MM.1S (cell line): ENCODE measurements at regions not wholly inside any gene's neighbourhood (a gene's known extent, or its start where the extent isn't known, plus 50 kb on each side); places are given as distances from the start of the nearest gene placed in this dataset.

ENCODE experiments used
- DNase-seq: peaks from one replicate; pipeline ENCODE4 v3.0.0-alpha.2; 2015
- H2AFZ ChIP-seq: fragments of 300-600 bp; sonication (generic); 2 replicates; pipeline ENCODE4 v1.6.0; 2016; ENCODE audit warnings: antibody characterized with exemption, low read length
- H3F3A ChIP-seq: fragments of 300-600 bp; sonication (generic); 2 replicates; pipeline ENCODE4 v1.6.1; 2016; ENCODE audit warnings: mild to moderate bottlenecking, antibody characterized with exemption, low read length, moderate library complexity, mixed read lengths; ENCODE audit not compliant: insufficient read depth
- H3K27ac ChIP-seq: fragments of 300-600 bp; sonication (generic); 2 replicates; pipeline ENCODE4 v1.5.1; 2016; ENCODE audit warnings: mild to moderate bottlenecking, low read length
- H3K27me3 ChIP-seq: fragments of 300-600 bp; sonication (generic); replicated peaks from 2 replicates; pipeline ENCODE4 v1.6.0; 2016; ENCODE audit warnings: low read length; ENCODE audit not compliant: insufficient read depth
- H3K36me3 ChIP-seq: fragments of 300-600 bp; sonication (generic); replicated peaks from 2 replicates; pipeline ENCODE4 v1.6.1; 2016; ENCODE audit warnings: mild to moderate bottlenecking, low read length, mixed read lengths; ENCODE audit not compliant: insufficient read depth
- H3K4me1 ChIP-seq: fragments of 300-600 bp; sonication (generic); 2 replicates; pipeline ENCODE4 v1.6.1; 2016; ENCODE audit warnings: low read length, mixed read lengths
- H3K4me2 ChIP-seq: fragments of 300-600 bp; sonication (generic); 2 replicates; pipeline ENCODE4 v1.6.0; 2016; ENCODE audit warnings: low read depth, low read length
- H3K4me3 ChIP-seq: fragments of 300-600 bp; sonication (generic); 2 replicates; pipeline ENCODE4 v1.5.1; 2016; ENCODE audit warnings: low read length, mixed read lengths
- H3K79me2 ChIP-seq: fragments of 300-600 bp; sonication (generic); 2 replicates; pipeline ENCODE4 v1.6.1; 2016; ENCODE audit warnings: mixed run types, low read length, mixed read lengths
- H3K9ac ChIP-seq: fragments of 300-600 bp; sonication (generic); 2 replicates; pipeline ENCODE4 v1.6.1; 2016; ENCODE audit warnings: low read length, mixed read lengths
- H3K9me2 ChIP-seq: fragments of 300-600 bp; sonication (generic); replicated peaks from 2 replicates; pipeline ENCODE4 v1.6.1; 2016; ENCODE audit warnings: mild to moderate bottlenecking, low read length, mixed read lengths; ENCODE audit not compliant: insufficient read depth
- H3K9me3 ChIP-seq: fragments of 300-600 bp; sonication (generic); replicated peaks from 2 replicates; pipeline ENCODE4 v1.6.1; 2016; ENCODE audit warnings: mild to moderate bottlenecking, low read length, mixed read lengths; ENCODE audit not compliant: insufficient read depth
- H4K20me1 ChIP-seq: fragments of 300-600 bp; sonication (generic); 2 replicates; pipeline ENCODE4 v1.6.1; 2016; ENCODE audit warnings: mild to moderate bottlenecking, low read length, moderate library complexity, mixed read lengths; ENCODE audit not compliant: insufficient read depth
- CTCF ChIP-seq: fragments of 300-600 bp; sonication (generic); IDR thresholded peaks from 2 replicates; pipeline ENCODE4 v1.5.1; 2016; ENCODE audit warnings: antibody characterized with exemption, low read length, mixed read lengths
- EZH2 ChIP-seq: fragments of 300-600 bp; sonication (generic); optimal IDR thresholded peaks from 2 replicates; pipeline ENCODE3; 2017; ENCODE audit warnings: low read depth, mild to moderate bottlenecking, antibody characterized with exemption, low read length, mixed read lengths
- EZH2phosphoT487 ChIP-seq: fragments of 300-600 bp; sonication (generic); IDR thresholded peaks from 2 replicates; pipeline ENCODE4 v1.6.1; 2018; ENCODE audit warnings: antibody characterized with exemption, low read length

GRCh38 chr14:37985826-37986470, 221.8 kb upstream of the SSTR1 start:
- Histone ChIP-seq H3K36me3 (no peaks in the 10 kb centered on the region), H3K4me3 (no peak overlapping the region), H3K9me3 (no peaks in the 10 kb centered on the region), H3F3A (no peaks in the 10 kb centered on the region), H3K79me2 (no peaks in the 10 kb centered on the region), H4K20me1 (no peaks in the 10 kb centered on the region), H3K9me2 (no peaks in the 10 kb centered on the region), H3K4me1 (no peaks in the 10 kb centered on the region), H3K27me3 (no peaks in the 10 kb centered on the region), H2AFZ (no peak overlapping the region), H3K4me2 (no peak overlapping the region), H3K9ac (no peak overlapping the region), H3K27ac (no peak overlapping the region)
- peak; percentile 45 for DNase-seq
- no peak for TF ChIP-seq EZH2phosphoT487
- TF ChIP-seq CTCF = peak; percentile 48

GRCh38 chr14:37988472-37988871, 219.2 kb upstream of the SSTR1 start:
- no peak overlapping the region for H2AFZ ChIP-seq
- no peaks in the 10 kb centered on the region for H3K79me2 ChIP-seq
- H4K20me1 ChIP-seq = no peaks in the 10 kb centered on the region
- H3K4me3 ChIP-seq = no peak overlapping the region
- no peak overlapping the region for H3K27ac ChIP-seq
- H3K9me3 ChIP-seq = no peaks in the 10 kb centered on the region
- no peak overlapping the region for H3K9ac ChIP-seq
- no peaks in the 10 kb centered on the region for H3K4me1 ChIP-seq
- H3K4me2 ChIP-seq = no peak overlapping the region
- no peaks in the 10 kb centered on the region for H3K36me3 ChIP-seq
- no peaks in the 10 kb centered on the region for H3F3A ChIP-seq
- H3K27me3 ChIP-seq = no peaks in the 10 kb centered on the region
- H3K9me2 ChIP-seq = no peaks in the 10 kb centered on the region
- TF ChIP-seq CTCF (no peak), EZH2 (no peak), EZH2phosphoT487 (no peak)
- no peak for DNase-seq

- no peak for TF ChIP-seq EZH2
- no peak for TF ChIP-seq EZH2phosphoT487
- no peak for TF ChIP-seq CTCF
- DNase-seq = no peak
- H3K27ac ChIP-seq = no peak overlapping the region
Measured at GRCh38 chr14:37991027-37991426, 216.7 kb upstream of the SSTR1 start.

More at GRCh38 chr14:37991027-37991426, 216.7 kb upstream of the SSTR1 start:
- Histone ChIP-seq H3K36me3 (no peaks in the 10 kb centered on the region), H4K20me1 (no peaks in the 10 kb centered on the region), H3K9ac (no peak overlapping the region), H3K27me3 (no peaks in the 10 kb centered on the region), H3K4me1 (no peaks in the 10 kb centered on the region), H3K9me2 (no peaks in the 10 kb centered on the region), H3K4me3 (no peak overlapping the region), H2AFZ (no peak overlapping the region), H3K9me3 (no peaks in the 10 kb centered on the region), H3F3A (no peaks in the 10 kb centered on the region), H3K79me2 (no peaks in the 10 kb centered on the region), H3K4me2 (no peak overlapping the region)
